GM23248 (cell line): ENCODE measurements at regions not wholly inside any gene's neighbourhood (a gene's known extent, or its start where the extent isn't known, plus 50 kb on each side); places are given as distances from the start of the nearest gene placed in this dataset.

ENCODE experiments used
- DNase-seq: peaks from one replicate; pipeline ENCODE4 v3.0.0-alpha.2; 2015
- H2AFZ ChIP-seq: fragments of 200-600 bp; sonication (generic); 2 replicates; pipeline ENCODE4 v1.6.1; 2016; ENCODE audit warnings: antibody characterized with exemption
- H3F3A ChIP-seq: fragments of 200-600 bp; sonication (generic); 2 replicates; pipeline ENCODE4 v1.6.1; 2016; ENCODE audit warnings: mild to moderate bottlenecking, antibody characterized with exemption, mixed run types; ENCODE audit not compliant: insufficient read depth
- H3K27ac ChIP-seq: fragments of 200-600 bp; sonication (generic); 2 replicates; pipeline ENCODE4 v1.5.1; 2016; ENCODE audit warnings: mild to moderate bottlenecking
- H3K27me3 ChIP-seq: fragments of 200-600 bp; sonication (generic); replicated peaks from 2 replicates; pipeline ENCODE4 v1.6.1; 2016; ENCODE audit warnings: mild to moderate bottlenecking; ENCODE audit not compliant: insufficient read depth
- H3K36me3 ChIP-seq: fragments of 200-600 bp; sonication (generic); 2 replicates; pipeline ENCODE4 v1.6.1; 2016; ENCODE audit warnings: low read depth, mild to moderate bottlenecking
- H3K4me1 ChIP-seq: fragments of 200-600 bp; sonication (generic); 2 replicates; pipeline ENCODE4 v1.6.1; 2016; ENCODE audit warnings: mild to moderate bottlenecking; ENCODE audit not compliant: insufficient read depth
- H3K4me2 ChIP-seq: fragments of 200-600 bp; sonication (generic); one replicate; pipeline ENCODE4 v1.6.1; 2016; ENCODE audit warnings: mild to moderate bottlenecking; ENCODE audit not compliant: unreplicated experiment
- H3K4me3 ChIP-seq: fragments of 200-600 bp; sonication (generic); 2 replicates; pipeline ENCODE4 v1.5.1; 2016; ENCODE audit warnings: mild to moderate bottlenecking
- H3K79me2 ChIP-seq: fragments of 200-600 bp; sonication (generic); 2 replicates; pipeline ENCODE4 v1.6.1; 2016; ENCODE audit warnings: mild to moderate bottlenecking; ENCODE audit not compliant: insufficient read depth
- H3K9ac ChIP-seq: fragments of 200-600 bp; sonication (generic); 2 replicates; pipeline ENCODE4 v1.6.1; 2016; ENCODE audit warnings: mild to moderate bottlenecking
- H3K9me2 ChIP-seq: fragments of 200-600 bp; sonication (generic); 2 replicates; pipeline ENCODE4 v1.6.1; 2016; ENCODE audit warnings: mixed run types, mild to moderate bottlenecking, moderate library complexity; ENCODE audit not compliant: insufficient read depth
- H3K9me3 ChIP-seq: fragments of 200-600 bp; sonication (generic); one replicate; pipeline ENCODE4 v1.6.1; 2017; ENCODE audit warnings: low read depth
- H4K20me1 ChIP-seq: fragments of 200-600 bp; sonication (generic); 2 replicates; pipeline ENCODE4 v1.6.0; 2016; ENCODE audit not compliant: insufficient read depth
- EZH2 ChIP-seq: fragments of 200-600 bp; sonication (generic); IDR thresholded peaks from 2 replicates; pipeline ENCODE4 v1.6.1; 2018; ENCODE audit warnings: antibody characterized with exemption, mild to moderate bottlenecking; ENCODE audit not compliant: insufficient read depth, poor library complexity, severe bottlenecking
- EZH2phosphoT487 ChIP-seq: fragments of 200-600 bp; sonication (generic); IDR thresholded peaks from 2 replicates; pipeline ENCODE4 v1.6.1; 2018; ENCODE audit warnings: antibody characterized with exemption, moderate library complexity, mild to moderate bottlenecking, low read depth; ENCODE audit not compliant: insufficient read depth
- WGBS, 2 experiments: methylation state at CpG; one replicate each; pipeline ENCODE4 v1.1.6; 2015 to 2017; ENCODE audit warnings: low lambda C conversion rate in 2 of 2, low coverage in 1 of 2; ENCODE audit errors: missing lambda C conversion rate in 2 of 2; 5-methylcytosine and 5-hydroxymethylcytosine counted together
- in situ Hi-C: fragments of 300-500 bp; cut with MboI; formaldehyde crosslinking; loops from 2 replicates; pipeline ENCODE4 v1.15.0; 2020

DNA sequence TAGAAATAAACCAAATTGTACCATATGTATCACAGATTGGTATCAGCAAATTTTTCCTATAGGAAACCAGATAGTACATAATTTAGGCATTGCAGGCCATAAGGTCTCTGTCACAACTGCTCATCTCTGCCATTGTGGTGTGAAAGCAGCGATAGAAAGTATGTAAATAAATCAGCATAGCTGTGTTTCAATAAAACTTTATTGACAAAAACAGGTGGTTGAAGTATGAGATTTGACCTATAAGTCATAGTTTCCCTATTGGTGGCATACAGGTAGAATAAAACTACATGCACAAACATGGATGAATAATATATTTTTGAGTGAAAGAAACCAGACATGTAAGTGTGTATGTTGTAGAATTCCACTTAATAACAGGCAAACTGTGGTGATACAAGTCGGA is 1454.9 kb downstream of the REEP3 start:
- Histone ChIP-seq H3K9me3 (no peaks in the 10 kb centered on the region), H3K9me2 (no peaks in the 10 kb centered on the region), H4K20me1 (no peaks in the 10 kb centered on the region), H3K79me2 (no peaks in the 10 kb centered on the region), H3K9ac (no peak overlapping the region), H3K4me2 (no peak overlapping the region), H3K4me1 (no peaks in the 10 kb centered on the region), H3F3A (no peaks in the 10 kb centered on the region), H3K27ac (no peak overlapping the region), H3K36me3 (no peaks in the 10 kb centered on the region), H3K27me3 (no peaks in the 10 kb centered on the region), H2AFZ (no peak overlapping the region), H3K4me3 (no peak overlapping the region)
- TF ChIP-seq EZH2phosphoT487, result no peak
- TF ChIP-seq EZH2, result no peak
- 29 to 32% methylated on average over 2 of the region's 2 CpGs for WGBS, 2 experiments
- in situ Hi-C loops, result no loop called here
- DNase-seq, result no peak

- DNase-seq, result no peak
- Histone ChIP-seq H3K4me1 (no peaks in the 10 kb centered on the region), H3K27ac (no peak overlapping the region), H3K9me2 (no peaks in the 10 kb centered on the region), H3K4me3 (no peak overlapping the region), H3K9ac (no peak overlapping the region), H3K27me3 (no peaks in the 10 kb centered on the region), H3K79me2 (no peaks in the 10 kb centered on the region), H3K9me3 (no peaks in the 10 kb centered on the region), H3K4me2 (no peak overlapping the region), H4K20me1 (no peaks in the 10 kb centered on the region), H3K36me3 (no peaks in the 10 kb centered on the region), H2AFZ (no peak overlapping the region), H3F3A (no peaks in the 10 kb centered on the region)
- in situ Hi-C loops, result no loop called here
- TF ChIP-seq EZH2, result no peak
- no peak for TF ChIP-seq EZH2phosphoT487
Observed at GRCh38 chr10:64977915-64978314, 1456.7 kb downstream of the REEP3 start.

DNA sequence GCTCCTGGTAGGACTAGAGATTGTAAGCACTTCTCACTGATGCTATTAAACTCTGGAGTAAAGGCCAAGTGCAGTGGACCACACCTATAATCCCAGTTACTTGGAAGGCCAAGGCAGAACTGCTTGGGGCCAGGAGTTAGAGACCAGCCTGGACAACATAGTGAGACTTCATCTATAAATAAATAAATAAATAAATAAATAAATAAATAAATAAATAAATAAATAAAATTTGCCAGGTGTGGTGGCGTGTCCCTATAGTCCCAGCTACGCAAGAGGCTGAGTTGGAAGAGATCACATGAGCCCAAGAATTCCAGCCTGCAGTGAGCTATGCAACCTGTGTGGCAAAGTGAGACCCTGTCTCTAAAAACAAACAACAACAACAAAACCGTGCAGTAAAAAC is 1475.7 kb downstream of the REEP3 start:
- H3K9me3 ChIP-seq, result no peaks in the 10 kb centered on the region
- H3K27me3 ChIP-seq, result no peaks in the 10 kb centered on the region
- H2AFZ ChIP-seq, result no peak overlapping the region
- in situ Hi-C loops, result no loop called here
- no peak overlapping the region for H3K9ac ChIP-seq
- TF ChIP-seq EZH2 (no peak), EZH2phosphoT487 (no peak)
- H4K20me1 ChIP-seq, result no peaks in the 10 kb centered on the region
- 10 to 28% methylated on average over 3 of the region's 3 CpGs for WGBS, 2 experiments
- DNase-seq, result no peak
- H3K9me2 ChIP-seq, result no peaks in the 10 kb centered on the region
- H3K36me3 ChIP-seq, result no peaks in the 10 kb centered on the region
- no peak overlapping the region for H3K4me2 ChIP-seq
- H3F3A ChIP-seq, result no peaks in the 10 kb centered on the region
- no peak overlapping the region for H3K4me3 ChIP-seq
- H3K79me2 ChIP-seq, result no peaks in the 10 kb centered on the region
- H3K27ac ChIP-seq, result no peak overlapping the region
- H3K4me1 ChIP-seq, result no peaks in the 10 kb centered on the region

GRCh38 chr10:65010845-65011244 is 1489.6 kb downstream of the REEP3 start:
- TF ChIP-seq EZH2phosphoT487 (no peak), EZH2 (no peak)
- 13 to 15% methylated on average over 1 of the region's 1 CpG for WGBS, 2 experiments
- Histone ChIP-seq H3K27me3 (no peaks in the 10 kb centered on the region), H2AFZ (no peak overlapping the region), H3K4me1 (no peaks in the 10 kb centered on the region), H3K4me2 (no peak overlapping the region), H3K9ac (no peak overlapping the region), H3K4me3 (no peak overlapping the region), H3K79me2 (no peaks in the 10 kb centered on the region), H4K20me1 (no peaks in the 10 kb centered on the region), H3F3A (no peaks in the 10 kb centered on the region), H3K27ac (no peak overlapping the region), H3K36me3 (no peaks in the 10 kb centered on the region), H3K9me2 (no peaks in the 10 kb centered on the region), H3K9me3 (no peaks in the 10 kb centered on the region)
- no peak for DNase-seq
- in situ Hi-C loops, result no loop called here

DNA sequence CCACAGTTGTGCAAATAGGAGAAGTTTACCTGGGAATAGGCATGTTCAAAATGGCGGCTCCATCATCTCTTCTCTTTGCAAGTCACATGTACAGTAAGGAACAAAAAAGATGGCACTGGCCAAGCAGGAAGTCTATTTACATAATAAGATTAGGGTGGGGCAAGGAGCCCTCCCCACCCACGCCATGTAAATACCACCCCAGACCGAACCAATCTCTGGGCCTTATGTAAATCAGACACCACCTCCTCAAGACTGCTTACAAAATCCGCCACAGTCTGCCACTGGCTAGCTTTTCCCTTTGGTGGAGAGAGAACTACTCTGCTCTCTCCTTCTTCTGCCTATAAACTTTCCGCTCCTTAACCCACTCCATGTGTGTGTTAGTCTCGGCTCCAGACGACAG is 1496.3 kb downstream of the REEP3 start:
- in situ Hi-C loops, result no loop called here
- no peaks in the 10 kb centered on the region for H3K36me3 ChIP-seq
- no peak overlapping the region for H3K4me2 ChIP-seq
- no peak for DNase-seq
- H3F3A ChIP-seq, result no peaks in the 10 kb centered on the region
- H3K9me3 ChIP-seq, result no peaks in the 10 kb centered on the region
- H3K27me3 ChIP-seq, result no peaks in the 10 kb centered on the region
- TF ChIP-seq EZH2 (no peak), EZH2phosphoT487 (no peak)
- H3K9ac ChIP-seq, result no peak overlapping the region
- H3K4me1 ChIP-seq, result no peaks in the 10 kb centered on the region
- 22 to 24% methylated on average over 7 of the region's 7 CpGs for WGBS, 2 experiments
- no peak overlapping the region for H3K27ac ChIP-seq
- H3K79me2 ChIP-seq, result no peaks in the 10 kb centered on the region
- H3K9me2 ChIP-seq, result no peaks in the 10 kb centered on the region
- H4K20me1 ChIP-seq, result no peaks in the 10 kb centered on the region
- no peak overlapping the region for H3K4me3 ChIP-seq
- H2AFZ ChIP-seq, result no peak overlapping the region
